Breast epithelium (tissue), 4 donors: ENCODE measurements at regions not wholly inside any gene's neighbourhood (a gene's known extent, or its start where the extent isn't known, plus 50 kb on each side); places are given as distances from the start of the nearest gene placed in this dataset.
"Not testable (repeated sequence)": the region's sequence is repeated elsewhere in the genome, so short reads cannot be mapped to it uniquely, and the experiment has no call there.

Experiments used
- DNase-seq, 2 donors: peaks; one replicate each; pipeline ENCODE4 v3.0.0-alpha.2; 2019; ENCODE audit warnings: low spot score in 2 of 2
- H3K27ac ChIP-seq, 2 donors: fragments of 200-600 bp; sonication (generic) in 1 of 2; one replicate each; pipeline ENCODE4 v1.5.1; 2016 to 2019; ENCODE audit warnings: mild to moderate bottlenecking in 1 of 2
- H3K27me3 ChIP-seq, 2 donors: fragments of 200-600 bp; sonication (generic) in 1 of 2; one replicate each; pipeline versions ENCODE4 v1.5.1 to v1.6.0; 2017 to 2019; ENCODE audit warnings: control low read depth in 1 of 2, mild to moderate bottlenecking in 1 of 2
- H3K36me3 ChIP-seq: fragments of 200-600 bp; one replicate; pipeline ENCODE4 v1.5.1; 2019
- H3K4me1 ChIP-seq, 2 donors: fragments of 200-600 bp; sonication (generic); one replicate each; pipeline ENCODE4 v1.5.1; 2016 to 2019; ENCODE audit warnings: control low read depth in 1 of 2
- H3K4me3 ChIP-seq, 3 donors: fragments of 200-600 bp; sonication (generic); 1 replicate in 2 of 3; 2 replicates in 1 of 3; pipeline ENCODE4 v1.5.1; 2016 to 2019; ENCODE audit warnings: mild to moderate bottlenecking in 3 of 3, moderate library complexity in 2 of 3
- H3K9me3 ChIP-seq, 2 donors: fragments of 200-600 bp; sonication (generic) in 1 of 2; one replicate each; pipeline ENCODE4 v1.5.1; 2016 to 2019; ENCODE audit warnings: control low read depth in 1 of 2
- CTCF ChIP-seq, 3 donors: fragments of 450-650 bp; IDR thresholded peaks; one replicate each; pipeline ENCODE4 v1.5.1; 2016 to 2017; ENCODE audit warnings: antibody characterized with exemption in 3 of 3, mild to moderate bottlenecking in 3 of 3, moderate library complexity in 3 of 3
- POLR2A ChIP-seq: fragments of 450-650 bp; IDR thresholded peaks from one replicate; pipeline ENCODE4 v1.6.1; 2016; ENCODE audit warnings: antibody characterized with exemption, mild to moderate bottlenecking, moderate library complexity
- POLR2AphosphoS5 ChIP-seq, 3 donors: sonication (generic); formaldehyde crosslinking; IDR thresholded peaks; one replicate each; pipeline ENCODE4 v1.6.1; 2017; ENCODE audit warnings: antibody characterized with exemption in 3 of 3
- intact Hi-C: fragments of 100-400 bp; cut with DNase I; formaldehyde crosslinking; loops from one replicate; pipeline ENCODE4 v1.15.1; 2023; ENCODE audit warnings: low total_unique reads

GRCh38 chr4:160110891-160111290, 1008.0 kb downstream of the RAPGEF2 start:
- Histone ChIP-seq H3K36me3 (no peaks in the 10 kb centered on the region), H3K4me1 (no peaks in the 10 kb centered on the region), H3K9me3 (peaks cover 14 to 46% of the 10 kb centered on the region in 2 donors), H3K4me3 (no peak overlapping the region), H3K27ac (no peak overlapping the region), H3K27me3 (no peaks in the 10 kb centered on the region)
- intact Hi-C loops: no loop called here
- no peak for DNase-seq
- TF ChIP-seq POLR2A (no peak), POLR2AphosphoS5 (IDR thresholded peaks at IDR 0.05) (no peak), CTCF (IDR thresholded peaks at IDR 0.05) (no peak)

GRCh38 chr4:160117686-160118085, 1014.8 kb downstream of the RAPGEF2 start:
- TF ChIP-seq POLR2A (no peak), POLR2AphosphoS5 (IDR thresholded peaks at IDR 0.05) (no peak), CTCF (IDR thresholded peaks at IDR 0.05) (no peak)
- no peak for DNase-seq
- intact Hi-C loops: no loop called here
- Histone ChIP-seq H3K27ac (no peak overlapping the region), H3K4me3 (no peak overlapping the region), H3K36me3 (no peaks in the 10 kb centered on the region), H3K9me3 (peaks cover 5 to 36% of the 10 kb centered on the region in 2 donors), H3K4me1 (no peaks in the 10 kb centered on the region), H3K27me3 (no peaks in the 10 kb centered on the region)

- H3K36me3 ChIP-seq, H3K4me1 ChIP-seq, H3K27me3 ChIP-seq, H3K27ac ChIP-seq, H3K4me3 ChIP-seq, intact Hi-C loops, H3K9me3 ChIP-seq, DNase-seq: not testable (repeated sequence)
These were observed 1022.9 kb downstream of the RAPGEF2 start for GRCh38 chr4:160125576-160126287.

GRCh38 chr4:160127211-160127610, 1024.3 kb downstream of the RAPGEF2 start:
- intact Hi-C loops: no loop called here
- TF ChIP-seq CTCF (IDR thresholded peaks at IDR 0.05) (no peak), POLR2A (no peak), POLR2AphosphoS5 (IDR thresholded peaks at IDR 0.05) (no peak)
- no peaks in the 10 kb centered on the region for H3K4me1 ChIP-seq
- peaks cover 0 to 4% of the 10 kb centered on the region in 2 donors for H3K9me3 ChIP-seq
- no peaks in the 10 kb centered on the region for H3K36me3 ChIP-seq
- DNase-seq: no peak
- H3K27me3 ChIP-seq: no peaks in the 10 kb centered on the region
- no peak overlapping the region for H3K27ac ChIP-seq
- H3K4me3 ChIP-seq: no peak overlapping the region

GRCh38 chr4:160129439-160129838, 1026.6 kb downstream of the RAPGEF2 start:
- Histone ChIP-seq H3K36me3 (no peaks in the 10 kb centered on the region), H3K27ac (no peak overlapping the region), H3K9me3 (peaks cover 0 to 20% of the 10 kb centered on the region in 2 donors), H3K4me1 (no peaks in the 10 kb centered on the region), H3K27me3 (no peaks in the 10 kb centered on the region), H3K4me3 (no peak overlapping the region)
- no peak for TF ChIP-seq POLR2A
- TF ChIP-seq CTCF (IDR thresholded peaks at IDR 0.05): no peak
- TF ChIP-seq POLR2AphosphoS5 (IDR thresholded peaks at IDR 0.05): no peak
- intact Hi-C loops: no loop called here
- DNase-seq: no peak

GRCh38 chr4:160136021-160136420, 1033.1 kb downstream of the RAPGEF2 start:
- no peak for TF ChIP-seq CTCF (IDR thresholded peaks at IDR 0.05)
- no peak for TF ChIP-seq POLR2A
- TF ChIP-seq POLR2AphosphoS5 (IDR thresholded peaks at IDR 0.05): no peak
- no peak for DNase-seq
- H3K9me3 ChIP-seq: peaks cover 0 to 20% of the 10 kb centered on the region in 2 donors
- H3K4me1 ChIP-seq: no peaks in the 10 kb centered on the region
- H3K36me3 ChIP-seq: no peaks in the 10 kb centered on the region
- H3K4me3 ChIP-seq: no peak overlapping the region
- intact Hi-C loops: no loop called here
- H3K27ac ChIP-seq: no peak overlapping the region
- no peaks in the 10 kb centered on the region for H3K27me3 ChIP-seq
